ENCODE measurements at regions not wholly inside any gene's neighbourhood (a gene's known extent, or its start where the extent isn't known, plus 50 kb on each side); places are given as distances from the start of the nearest gene placed in this dataset.

DNA sequence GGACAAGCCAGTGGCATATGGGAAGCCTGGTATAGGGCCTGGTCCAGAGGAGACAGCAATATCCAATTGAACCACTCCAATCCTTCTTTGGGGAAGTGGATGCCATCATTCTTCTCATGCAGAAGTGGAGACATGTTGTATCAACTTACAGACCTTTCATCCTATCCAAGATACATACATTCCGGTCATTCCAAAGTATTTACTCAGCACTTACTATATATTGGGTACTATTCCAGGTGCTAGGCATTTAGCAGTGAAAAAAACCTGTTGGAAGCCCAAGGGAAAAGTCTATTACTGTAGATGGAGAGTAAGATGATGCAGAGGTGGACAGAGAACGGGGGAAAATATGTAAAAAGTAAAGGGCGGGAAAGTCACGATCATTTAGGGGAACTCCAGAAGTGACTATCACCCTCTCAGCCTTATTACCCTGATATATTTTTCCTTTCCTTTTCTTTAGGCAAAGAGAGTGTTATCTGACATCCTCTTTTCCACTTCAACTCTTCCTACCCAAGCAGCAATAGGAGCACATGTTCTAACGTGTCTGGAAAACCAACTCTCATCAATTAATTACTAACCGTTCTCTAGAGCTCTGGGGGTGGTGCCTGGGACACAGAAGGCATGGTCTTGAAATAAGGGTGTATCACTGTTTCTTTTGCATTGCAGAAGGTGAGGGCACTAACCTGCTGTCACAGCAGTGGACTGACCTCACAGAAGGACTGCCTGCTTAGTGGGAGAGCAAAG is 210.1 kb upstream of the MAF start:
- TF ChIP-seq POLR2A (IDR thresholded peaks at IDR 0.05; ENCODE audit: low read depth, low read length) (no peak), TAF1 (IDR thresholded peaks at IDR 0.05; ENCODE audit: low read depth, low read length) (no peak), POLR2AphosphoS5 (IDR thresholded peaks at IDR 0.05; ENCODE audit: low read depth, low read length) (no peak), SPI1 (IDR thresholded peaks at IDR 0.05; ENCODE audit: low read depth, low read length) (no peak)
